Breast epithelium (tissue), 3 donors: ENCODE measurements at regions not wholly inside any gene's neighbourhood (a gene's known extent, or its start where the extent isn't known, plus 50 kb on each side); places are given as distances from the start of the nearest gene placed in this dataset.

Experiments used
- POLR2A ChIP-seq: fragments of 450-650 bp; IDR thresholded peaks from one replicate; pipeline ENCODE4 v1.6.1; 2016; ENCODE audit warnings: antibody characterized with exemption, mild to moderate bottlenecking, moderate library complexity
- POLR2AphosphoS5 ChIP-seq, 3 donors: sonication (generic); formaldehyde crosslinking; IDR thresholded peaks; one replicate each; pipeline ENCODE4 v1.6.1; 2017; ENCODE audit warnings: antibody characterized with exemption in 3 of 3
- TF ChIP-seq, protein P1 (sequence below), 3 donors: fragments of 450-650 bp; IDR thresholded peaks; one replicate each; pipeline ENCODE4 v1.5.1; 2016 to 2017; ENCODE audit warnings: antibody characterized with exemption in 3 of 3, mild to moderate bottlenecking in 3 of 3, moderate library complexity in 3 of 3

DNA sequence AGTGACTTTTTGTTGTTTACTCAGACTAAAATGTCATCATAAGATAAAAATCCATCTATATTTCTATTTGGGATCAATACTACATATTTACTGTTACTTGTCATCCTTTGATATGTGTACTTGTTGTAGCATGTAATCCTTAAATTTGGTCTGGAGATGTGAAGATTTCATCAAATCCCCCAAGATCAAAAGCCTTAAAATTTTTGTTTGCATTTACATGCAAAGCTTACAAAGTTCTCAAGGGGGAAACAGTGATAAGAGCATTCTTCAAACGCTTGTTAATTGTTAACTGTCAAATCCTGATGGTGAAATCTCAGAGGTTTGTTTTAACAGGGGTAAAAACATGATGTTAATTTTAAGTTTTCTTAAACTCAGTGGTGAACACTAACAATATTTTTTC, 84.9 kb upstream of the SKAP2 start:
- TF ChIP-seq POLR2A (no peak), POLR2AphosphoS5 (IDR thresholded peaks at IDR 0.05) (no peak)
- TF ChIP-seq, protein P1, sequence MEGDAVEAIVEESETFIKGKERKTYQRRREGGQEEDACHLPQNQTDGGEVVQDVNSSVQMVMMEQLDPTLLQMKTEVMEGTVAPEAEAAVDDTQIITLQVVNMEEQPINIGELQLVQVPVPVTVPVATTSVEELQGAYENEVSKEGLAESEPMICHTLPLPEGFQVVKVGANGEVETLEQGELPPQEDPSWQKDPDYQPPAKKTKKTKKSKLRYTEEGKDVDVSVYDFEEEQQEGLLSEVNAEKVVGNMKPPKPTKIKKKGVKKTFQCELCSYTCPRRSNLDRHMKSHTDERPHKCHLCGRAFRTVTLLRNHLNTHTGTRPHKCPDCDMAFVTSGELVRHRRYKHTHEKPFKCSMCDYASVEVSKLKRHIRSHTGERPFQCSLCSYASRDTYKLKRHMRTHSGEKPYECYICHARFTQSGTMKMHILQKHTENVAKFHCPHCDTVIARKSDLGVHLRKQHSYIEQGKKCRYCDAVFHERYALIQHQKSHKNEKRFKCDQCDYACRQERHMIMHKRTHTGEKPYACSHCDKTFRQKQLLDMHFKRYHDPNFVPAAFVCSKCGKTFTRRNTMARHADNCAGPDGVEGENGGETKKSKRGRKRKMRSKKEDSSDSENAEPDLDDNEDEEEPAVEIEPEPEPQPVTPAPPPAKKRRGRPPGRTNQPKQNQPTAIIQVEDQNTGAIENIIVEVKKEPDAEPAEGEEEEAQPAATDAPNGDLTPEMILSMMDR (IDR thresholded peaks at IDR 0.05): no peak
